Activated CD4-positive, alpha-beta T cell treated with anti-CD3 and anti-CD28 coated beads, Interleukin-2, amount 50 U/mL, for 1 hour (primary cell): ENCODE measurements at regions not wholly inside any gene's neighbourhood (a gene's known extent, or its start where the extent isn't known, plus 50 kb on each side); places are given as distances from the start of the nearest gene placed in this dataset.
"Not testable (repeated sequence)": the region's sequence is repeated elsewhere in the genome, so short reads cannot be mapped to it uniquely, and the experiment has no call there.

Source experiments
- DNase-seq: peaks from one replicate; pipeline ENCODE4 v3.0.0-alpha.2; 2020

DNA sequence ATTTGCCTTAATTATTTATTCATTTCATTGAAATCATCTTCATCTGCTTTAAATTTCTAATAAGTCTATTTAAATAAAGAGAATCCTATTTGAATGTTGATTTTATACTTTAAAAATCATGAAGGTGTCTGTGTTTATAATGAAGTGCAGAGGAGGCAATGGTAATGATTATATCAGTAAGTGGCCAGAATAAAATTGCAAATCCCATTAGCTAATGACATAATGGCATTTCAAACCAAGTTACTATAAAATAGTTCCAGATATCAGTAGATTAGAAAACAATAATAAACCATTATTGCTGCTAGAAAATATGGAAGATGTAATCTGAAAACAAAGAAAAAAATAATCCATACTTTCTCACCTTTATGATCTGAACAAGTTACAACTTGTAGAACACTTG lies 647.8 kb upstream of the KLHL1 start:
- no peak for DNase-seq

DNA sequence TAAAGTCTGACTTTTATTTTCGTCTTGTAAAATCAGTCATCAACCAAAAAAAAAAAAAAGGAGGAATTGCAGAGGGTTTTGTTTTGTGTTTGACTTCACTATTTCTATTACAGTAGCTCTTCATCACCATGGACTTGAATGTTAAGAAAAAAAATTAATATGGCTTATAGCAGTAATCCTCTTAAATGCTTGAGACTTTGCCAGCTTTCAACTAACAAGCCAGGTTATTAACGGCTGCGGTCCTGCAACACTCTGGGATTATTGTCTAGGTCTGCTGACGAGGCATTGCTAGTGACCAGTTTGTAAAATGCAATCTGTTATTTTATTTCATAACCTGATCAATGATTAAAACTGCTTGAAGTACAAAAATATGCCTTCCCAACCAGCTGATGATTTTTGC lies 647.2 kb upstream of the KLHL1 start:
- DNase-seq: no peak

DNA sequence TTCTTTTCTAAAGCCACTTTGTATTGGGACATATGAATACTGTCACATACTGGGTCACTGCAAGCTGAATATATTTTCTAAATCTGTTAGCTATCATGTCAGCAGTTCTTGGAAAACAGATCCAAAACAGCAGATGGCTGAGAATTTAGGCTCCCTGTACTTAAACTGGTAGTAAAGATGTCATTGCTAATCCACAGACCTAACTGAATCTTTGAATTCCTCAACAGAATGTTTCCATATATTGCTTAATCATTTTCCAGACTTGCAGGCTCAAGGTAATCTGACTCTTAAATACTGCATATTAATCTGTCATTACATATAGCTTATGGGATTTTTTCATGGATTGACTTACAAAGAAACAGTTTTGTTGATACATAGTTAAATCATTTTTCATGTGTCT lies 639.0 kb upstream of the KLHL1 start:
- DNase-seq: no peak

DNA sequence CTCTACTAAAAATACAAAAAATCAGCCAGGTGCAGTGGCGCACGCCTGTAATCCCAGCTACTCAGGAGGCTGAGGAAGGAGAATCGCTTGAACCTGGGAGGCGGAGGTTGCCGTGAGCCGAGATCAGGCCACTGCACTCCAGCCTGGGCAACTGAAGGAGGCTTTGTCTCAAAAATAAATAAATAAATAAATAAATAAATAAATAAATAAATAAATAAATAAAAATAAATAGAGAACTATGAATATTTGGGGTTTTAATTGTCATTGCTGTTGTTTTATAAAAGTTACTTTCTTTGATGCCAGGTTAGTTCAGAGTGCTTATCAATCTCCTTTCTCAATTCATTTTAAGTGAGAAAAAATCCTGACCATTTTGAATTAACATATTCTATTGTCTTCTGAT lies 638.2 kb upstream of the KLHL1 start:
- not testable (repeated sequence) for DNase-seq

DNA sequence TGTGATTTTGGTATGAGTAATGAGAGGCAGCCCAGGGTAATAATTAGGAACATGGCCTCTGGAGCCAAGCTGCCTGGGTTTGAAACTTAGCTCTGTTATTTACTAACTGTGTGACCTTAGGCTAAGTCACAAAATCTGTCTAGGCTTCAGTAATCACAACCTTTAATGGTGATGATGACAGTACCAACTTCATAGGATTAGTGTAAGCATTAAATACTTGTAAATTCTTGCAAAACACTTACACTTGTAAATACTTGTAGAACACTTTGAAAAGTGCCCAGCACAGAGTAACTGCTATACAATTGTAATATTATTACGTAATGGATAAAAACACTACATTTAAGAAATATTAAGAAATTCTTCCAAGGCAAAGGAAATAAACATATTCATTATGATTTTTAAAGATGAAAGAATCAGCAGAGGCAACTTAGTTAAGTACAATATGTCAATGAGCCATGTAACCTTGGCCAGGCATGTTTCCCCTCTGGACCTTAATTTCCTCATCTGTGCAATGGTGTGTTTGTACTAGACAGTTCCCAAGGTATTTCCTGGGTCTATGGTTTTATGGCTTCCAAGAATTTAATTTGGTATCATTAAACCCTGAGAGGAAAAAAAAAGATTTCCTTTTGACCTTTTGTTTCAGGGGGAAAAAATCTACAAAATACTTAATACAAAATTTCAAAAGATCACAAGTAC lies 628.5 kb upstream of the KLHL1 start:
- no peak for DNase-seq

DNA sequence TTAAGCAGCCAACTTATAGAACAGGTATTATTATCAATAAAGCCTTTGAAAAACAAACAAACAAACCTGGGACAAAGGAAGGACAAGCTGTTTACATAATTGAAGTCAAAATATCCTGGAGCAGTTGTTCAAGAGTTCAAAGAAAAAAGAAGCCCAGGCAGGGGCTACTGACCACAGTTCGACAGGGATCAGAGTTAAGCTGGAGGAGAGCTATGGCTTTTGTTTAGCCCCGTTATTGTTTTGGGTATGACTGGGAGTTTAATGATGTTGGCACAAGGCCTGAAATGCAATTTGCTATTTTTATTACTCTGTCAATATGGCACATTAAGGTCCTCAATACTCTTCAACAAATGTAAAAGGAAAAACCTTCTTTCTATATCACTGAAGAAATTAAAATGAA lies 624.4 kb upstream of the KLHL1 start:
- DNase-seq: no peak

DNA sequence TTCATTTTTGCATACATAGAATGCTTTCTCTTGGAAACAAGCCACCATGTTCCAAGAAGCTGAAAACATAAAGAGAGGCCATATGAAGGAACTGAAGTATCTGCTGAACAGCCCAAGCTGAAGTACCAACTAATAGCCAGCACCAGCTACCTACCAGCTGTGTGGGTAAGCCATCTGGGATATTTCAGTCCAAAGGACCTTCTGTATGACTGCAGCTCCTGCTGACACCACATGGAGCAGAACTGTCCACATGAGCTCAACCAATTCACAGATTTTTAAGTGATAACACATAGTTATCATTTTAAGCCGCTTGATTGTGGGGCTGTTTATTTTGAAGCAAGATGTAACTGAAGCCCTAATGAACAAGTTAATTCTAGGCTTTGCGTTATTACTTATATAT lies 621.1 kb upstream of the KLHL1 start:
- no peak for DNase-seq

DNA sequence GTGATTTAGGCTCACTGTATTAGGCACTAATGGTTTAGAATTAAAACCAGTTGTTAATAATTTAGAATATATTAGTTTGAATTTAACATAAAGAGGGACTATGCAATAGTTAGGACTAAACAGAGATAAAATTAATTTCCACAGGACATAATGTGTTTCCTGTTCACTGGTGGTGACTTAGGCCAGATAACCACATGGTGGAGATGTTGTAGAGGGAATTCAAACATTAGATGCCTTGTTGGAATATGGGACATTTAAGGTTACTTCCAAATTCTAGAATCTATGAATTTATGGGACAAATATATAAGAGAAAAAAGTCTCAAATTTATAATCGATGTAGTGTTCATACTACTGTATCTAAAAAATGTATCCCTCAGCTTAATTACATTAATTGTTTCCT lies 615.5 kb upstream of the KLHL1 start:
- no peak for DNase-seq

DNA sequence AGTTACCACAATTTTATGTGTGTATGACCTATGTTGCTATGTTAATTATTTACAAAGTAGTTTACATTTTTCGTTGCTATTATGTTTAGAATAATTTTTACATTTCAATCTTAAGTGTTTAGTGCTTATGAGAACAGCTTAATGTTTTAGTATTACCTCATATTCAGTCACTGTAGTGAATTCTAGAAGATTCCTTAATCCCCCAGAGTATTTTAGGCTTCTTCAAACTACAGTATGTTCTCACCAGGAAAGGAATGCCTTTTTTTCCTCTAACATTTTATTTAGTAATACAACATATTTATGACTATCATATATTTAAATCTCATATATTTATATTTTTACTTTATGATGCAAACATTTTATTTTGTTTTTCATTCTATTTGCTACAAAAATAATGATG lies 612.1 kb upstream of the KLHL1 start:
- DNase-seq: no peak

DNA sequence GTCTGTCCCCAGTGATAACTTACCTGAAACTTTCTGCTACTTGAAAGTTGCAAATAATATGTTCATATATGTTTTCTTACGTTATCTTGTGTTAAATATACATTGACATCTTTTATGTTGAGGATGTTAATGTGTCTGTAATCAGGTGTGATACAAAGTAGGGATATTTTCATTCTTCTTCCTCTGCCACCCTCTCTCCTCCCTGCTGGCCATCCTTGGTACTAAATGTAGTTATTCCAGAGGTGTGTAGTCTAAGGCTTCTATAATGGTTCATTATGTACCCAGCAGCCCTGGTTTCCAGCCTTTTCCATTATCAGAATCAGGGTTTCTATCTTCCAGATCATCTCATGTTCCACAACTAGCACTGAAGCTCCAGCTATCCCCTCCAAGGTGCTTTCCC lies 606.7 kb upstream of the KLHL1 start:
- DNase-seq: no peak

DNA sequence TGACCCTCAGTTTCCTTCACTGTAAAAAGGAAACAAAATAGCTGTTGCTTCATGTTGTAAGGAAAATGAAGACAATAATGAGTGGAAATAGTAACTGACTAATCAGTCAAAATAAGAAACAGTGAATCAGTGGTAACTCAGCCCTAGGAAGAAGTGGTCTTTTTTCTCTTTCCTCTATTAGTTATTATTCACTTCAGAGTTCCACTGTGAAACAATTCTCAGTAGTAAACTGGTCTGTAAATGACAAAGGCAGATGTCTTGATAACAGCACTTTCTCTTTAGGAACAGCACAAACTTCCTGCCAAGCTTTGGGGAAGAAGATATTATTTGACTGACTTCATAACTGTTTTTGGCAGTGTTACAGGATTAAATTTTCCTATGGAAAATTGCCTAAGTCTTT lies 600.5 kb upstream of the KLHL1 start:
- DNase-seq: no peak

DNA sequence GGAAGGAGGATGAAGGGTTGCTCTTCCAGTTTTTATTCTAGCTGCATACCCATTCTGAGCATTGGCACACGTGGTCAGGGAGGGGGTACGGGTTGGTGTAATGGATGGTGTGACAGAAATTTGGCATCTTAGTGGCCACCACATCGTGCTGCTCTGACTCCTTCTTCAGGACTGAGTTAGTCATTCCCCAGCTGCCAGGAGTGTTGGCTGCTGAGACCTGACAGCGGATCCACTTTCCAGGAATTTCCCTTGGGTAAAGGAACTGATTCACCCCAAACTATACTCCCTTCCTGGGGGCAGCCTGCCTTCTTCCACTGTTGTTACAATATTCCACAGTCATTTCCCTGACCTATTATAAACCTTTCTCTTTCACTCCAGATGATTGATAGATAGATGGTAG lies 595.5 kb upstream of the KLHL1 start:
- no peak for DNase-seq

DNA sequence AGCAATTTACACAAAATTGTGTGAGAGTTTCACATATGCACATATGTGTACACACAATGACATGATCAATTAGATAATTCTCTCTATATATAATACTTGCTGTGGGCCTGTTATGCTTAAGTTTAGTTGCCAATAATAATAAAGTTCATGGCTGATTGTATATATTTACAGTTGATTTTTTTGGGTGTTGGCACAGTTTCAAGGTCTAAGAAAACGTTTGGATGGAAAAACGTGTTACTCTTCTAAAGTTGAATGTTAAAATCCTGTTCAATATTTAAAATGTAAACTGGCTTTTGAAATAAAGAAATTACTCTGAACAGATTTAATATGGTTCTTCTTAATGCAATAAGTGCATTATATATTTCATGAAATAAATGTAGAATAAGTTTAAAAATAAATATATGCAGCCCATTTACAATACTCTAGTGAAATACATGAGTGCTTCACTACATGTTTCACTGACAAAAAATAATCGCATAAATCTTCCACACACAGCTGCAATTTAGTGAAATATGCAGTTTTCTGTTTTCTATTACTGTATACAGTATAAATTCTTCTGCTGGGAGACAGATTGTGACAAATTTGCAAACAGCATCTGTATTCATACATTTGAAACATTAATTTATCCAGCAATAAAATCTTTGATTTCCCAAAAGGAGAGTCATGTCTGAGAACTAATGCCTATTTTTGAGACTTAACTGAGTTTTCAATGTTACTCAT lies 586.9 kb upstream of the KLHL1 start:
- DNase-seq: no peak

DNA sequence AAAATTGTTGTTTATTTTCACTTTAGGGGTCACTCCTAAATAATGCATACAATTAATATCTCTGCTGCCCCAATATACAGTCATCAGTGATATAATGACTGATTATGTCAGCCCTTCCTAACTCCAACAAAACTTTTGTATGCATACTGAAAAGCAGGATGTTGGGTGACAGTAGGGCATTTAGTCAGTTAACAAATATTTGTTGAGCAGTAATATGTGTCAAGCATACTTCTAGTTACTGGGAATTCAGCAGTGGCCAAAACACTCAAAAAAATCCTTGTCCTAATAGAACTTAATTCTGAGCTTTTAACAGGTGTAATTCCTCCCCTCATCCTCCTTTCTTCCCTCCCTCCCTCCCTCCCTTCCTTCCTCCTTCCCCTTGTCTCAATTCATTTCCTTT lies 560.7 kb upstream of the KLHL1 start:
- no peak for DNase-seq

DNA sequence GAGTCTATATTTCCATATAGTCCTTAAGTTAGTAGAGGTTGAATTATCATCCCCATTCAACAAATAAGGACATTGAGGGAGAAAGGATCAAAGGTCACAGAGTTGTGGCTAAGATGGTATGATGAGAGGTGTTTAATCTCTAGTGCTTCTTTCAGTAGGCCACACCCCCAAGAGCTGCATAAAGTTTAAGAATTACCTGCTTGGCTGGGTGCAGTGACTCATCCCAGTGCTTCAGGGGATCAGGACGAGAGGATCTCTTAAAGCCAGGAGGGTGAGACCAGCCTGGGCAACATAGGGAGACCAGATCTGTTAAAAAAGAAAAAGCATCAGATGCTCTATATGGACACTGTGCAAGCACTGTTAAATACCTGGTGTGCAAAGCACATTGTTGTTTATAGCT lies 560.0 kb upstream of the KLHL1 start:
- DNase-seq: no peak

DNA sequence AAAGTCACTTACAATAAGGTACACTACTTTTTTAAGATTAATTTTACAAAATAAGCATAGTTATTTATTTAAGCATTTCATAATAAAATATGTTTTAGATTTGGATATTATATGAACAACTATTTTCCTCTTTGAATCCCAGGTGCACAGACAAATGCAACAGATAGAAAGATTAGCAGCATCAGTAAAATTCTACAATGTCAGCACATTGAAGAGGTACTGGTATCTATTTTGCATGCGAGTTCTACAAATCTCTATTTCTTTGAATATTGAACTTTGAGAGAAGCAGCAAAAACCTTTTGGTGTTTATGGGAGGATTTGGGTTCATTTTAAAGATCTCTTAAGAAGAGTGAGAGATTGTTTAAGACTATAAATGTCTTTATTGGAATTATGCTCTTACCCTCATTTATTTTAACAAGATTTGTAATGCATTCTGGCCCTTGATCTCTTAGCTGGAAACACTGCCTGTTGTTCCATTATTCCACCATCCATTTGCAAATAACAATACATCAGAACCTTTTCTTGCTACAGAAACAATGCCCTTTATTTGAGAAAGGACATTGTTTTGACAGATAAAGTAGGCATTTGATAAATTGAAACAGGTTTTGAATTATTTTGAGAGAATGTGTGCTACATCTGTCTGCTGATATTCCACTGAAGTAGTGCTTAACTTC lies 558.8 kb upstream of the KLHL1 start:
- no peak for DNase-seq

DNA sequence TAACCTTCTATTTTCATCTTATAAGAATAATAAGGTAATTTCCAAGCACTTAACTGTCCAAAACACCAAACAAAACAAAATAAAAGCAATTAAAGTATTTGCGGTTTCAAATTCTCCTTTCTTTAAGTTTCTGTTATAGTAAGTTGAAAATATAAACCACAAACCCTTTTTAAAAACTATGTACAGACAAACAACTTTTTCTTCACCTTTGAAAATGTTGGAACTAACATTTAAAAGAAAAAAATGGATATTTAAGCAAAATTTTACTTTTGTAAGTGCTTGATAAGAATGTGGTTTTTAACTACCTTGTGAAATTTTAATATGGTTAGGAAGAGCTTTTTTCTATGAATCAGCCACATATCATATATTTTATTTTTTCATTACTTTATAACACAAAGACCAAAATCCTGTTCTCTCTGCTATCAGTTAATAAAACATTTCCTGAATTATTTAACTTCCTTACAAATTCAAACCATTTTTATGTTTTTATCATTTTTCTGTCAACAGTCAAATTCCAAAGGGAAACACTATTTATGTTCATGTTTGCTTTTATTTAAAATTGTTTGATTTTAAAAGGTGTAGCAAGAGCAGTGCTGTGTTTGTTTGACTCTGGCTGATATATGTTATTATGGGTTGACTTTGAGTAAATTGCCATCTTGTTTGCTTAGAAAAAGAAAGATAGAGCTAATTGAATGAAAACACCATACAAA lies 554.1 kb upstream of the KLHL1 start:
- DNase-seq: no peak

DNA sequence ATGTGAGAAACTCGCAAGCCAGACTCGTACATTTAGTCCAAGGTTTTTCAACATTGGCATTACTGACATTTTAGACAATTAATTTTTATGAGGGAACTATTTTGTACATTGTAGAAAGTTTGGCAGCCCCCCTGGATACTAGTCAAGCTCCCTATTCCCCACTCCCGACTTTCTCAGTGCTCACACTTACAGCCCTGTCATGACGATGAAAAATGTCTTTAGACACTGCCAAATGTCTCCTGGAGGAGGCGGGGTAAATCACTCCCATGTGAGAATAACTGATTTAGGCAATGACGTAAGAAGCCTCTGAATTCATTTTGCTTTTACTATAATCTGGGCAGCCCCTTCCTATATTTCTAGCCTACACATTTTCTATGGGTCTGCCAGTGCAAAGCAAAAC lies 535.8 kb upstream of the KLHL1 start:
- DNase-seq: no peak

DNA sequence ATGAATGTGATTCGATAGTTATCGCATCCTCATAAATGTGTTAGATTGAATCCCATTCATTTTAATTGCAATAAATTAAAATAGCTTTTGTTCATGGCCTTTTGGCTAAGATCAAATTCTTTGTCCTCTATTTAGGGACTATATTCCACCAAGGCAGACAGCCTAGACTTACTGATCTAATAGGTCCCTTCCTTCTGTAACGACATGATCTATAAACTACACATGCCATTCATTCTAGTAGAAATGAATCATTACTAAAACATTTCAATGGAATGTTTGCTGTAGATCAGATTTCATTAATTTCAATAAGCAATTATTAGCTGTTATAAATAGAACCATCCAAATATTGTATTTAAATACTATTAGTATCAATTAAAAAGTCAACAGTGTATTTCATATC lies 526.6 kb upstream of the KLHL1 start:
- DNase-seq: no peak

DNA sequence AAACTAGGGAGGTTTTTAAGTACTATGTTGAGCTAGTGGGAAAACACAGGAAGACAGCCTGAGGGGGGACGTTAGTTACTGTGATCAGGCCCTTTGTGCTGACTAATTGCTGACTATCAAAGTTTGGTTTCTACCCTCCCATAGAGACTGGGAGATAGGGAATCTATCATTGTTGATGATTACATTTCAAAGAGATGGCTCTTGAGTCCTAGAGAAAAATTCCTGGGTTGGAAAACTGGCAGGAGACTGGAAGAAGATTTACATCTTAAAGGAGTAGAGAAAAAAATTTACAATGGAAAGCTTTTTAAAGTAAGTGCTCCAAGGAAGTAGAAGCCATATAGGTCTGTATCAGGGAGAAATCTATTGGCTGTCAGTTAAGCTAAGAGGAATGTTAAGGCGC lies 522.0 kb upstream of the KLHL1 start:
- no peak for DNase-seq

DNA sequence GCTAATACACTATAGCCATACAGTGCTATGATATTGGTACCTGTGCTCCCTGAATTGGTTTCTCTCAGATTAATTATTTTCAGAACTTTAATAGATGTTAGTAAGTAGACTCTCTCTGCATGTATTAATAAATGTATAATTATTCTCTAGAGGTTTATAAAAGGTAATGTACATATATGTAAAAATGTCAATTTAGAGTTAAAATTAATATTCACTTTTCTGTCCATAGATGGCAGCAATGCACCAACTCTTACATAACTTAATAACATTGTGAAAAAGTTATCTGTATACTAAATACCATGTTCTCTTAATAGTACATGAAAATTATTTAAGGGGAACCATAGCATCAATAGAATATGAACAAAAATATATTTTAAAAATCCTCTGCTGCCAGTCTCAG lies 515.0 kb upstream of the KLHL1 start:
- no peak for DNase-seq

DNA sequence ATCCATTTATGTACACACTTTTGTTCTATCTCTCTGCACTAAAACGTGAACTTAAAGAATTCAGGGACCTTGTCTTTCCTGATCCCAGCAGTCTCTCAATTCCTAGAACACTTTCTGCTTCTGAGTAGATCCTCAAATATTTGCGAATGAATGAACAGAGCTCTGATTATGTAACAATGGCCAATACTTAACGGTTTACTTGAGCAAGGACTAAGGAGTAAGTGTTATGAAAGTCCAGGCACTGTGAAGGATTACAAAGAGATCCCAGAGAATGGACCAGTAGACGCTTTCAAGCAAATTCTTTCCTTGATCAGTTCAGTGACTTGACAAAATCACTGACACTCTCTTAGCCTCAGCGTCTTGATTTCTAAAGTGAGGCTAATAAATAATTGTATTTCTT lies 514.5 kb upstream of the KLHL1 start:
- no peak for DNase-seq

DNA sequence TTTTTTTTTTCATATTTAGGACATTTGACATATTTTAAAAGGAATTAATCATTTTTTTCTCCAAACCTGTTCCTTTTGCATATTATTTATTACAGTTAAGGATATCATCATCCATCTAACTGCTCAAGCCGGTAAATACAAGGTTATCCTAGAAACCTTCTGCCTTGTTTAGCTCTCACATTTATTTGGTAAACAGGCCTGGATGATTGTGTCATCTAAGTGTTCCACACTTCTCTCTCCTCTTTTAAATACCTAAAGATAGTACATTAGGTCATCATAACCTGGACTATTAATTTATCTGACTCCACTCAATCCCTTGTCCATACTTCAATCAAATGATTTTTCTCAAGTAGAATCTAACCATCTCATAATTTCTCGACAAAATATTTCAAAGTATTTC lies 511.7 kb upstream of the KLHL1 start:
- DNase-seq: no peak

DNA sequence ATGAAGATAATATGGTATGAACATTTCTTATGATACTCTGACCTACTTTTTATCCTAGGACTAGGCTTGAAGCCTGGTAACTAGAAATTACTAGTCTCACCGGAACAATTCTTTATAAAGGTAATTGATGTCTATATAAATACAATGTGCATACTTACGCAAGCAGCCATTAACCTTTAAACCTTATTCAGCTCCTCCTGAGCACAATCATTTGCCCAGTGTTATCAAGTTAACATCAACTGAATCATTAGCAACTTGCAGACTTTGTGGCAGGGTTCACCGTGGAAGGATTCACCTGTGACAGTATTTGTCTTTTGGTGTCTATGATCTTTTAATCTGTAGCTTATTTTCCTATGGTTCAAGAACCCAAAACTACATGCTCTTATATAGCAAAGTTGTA lies 508.6 kb upstream of the KLHL1 start:
- no peak for DNase-seq
